ENCODE measurements at regions not wholly inside any gene's neighbourhood (a gene's known extent, or its start where the extent isn't known, plus 50 kb on each side); places are given as distances from the start of the nearest gene placed in this dataset.
"Not testable (repeated sequence)": the region's sequence is repeated elsewhere in the genome, so short reads cannot be mapped to it uniquely, and the experiment has no call there.

- H3K9me3 ChIP-seq = no peaks in the 10 kb centered on the region
- FAIRE-seq (no peak), DNase-seq (ENCODE audit: low read depth in 1 of 2, low spot score in 1 of 2) (no peak), ATAC-seq (no peak)
- CTCF ChIA-PET = interaction anchor here (0.8 to 4.4 kb wide), 6 partner anchors 10 to 289 kb away, joined by 3 to 15 read pairs (median 3); no protein-coding TSS in a partner anchor
- TF ChIP-seq KDM5A (IDR thresholded peaks at IDR 0.05) (no peak), RFX5 (IDR thresholded peaks at IDR 0.05) (no peak), NPAS2 (CRISPR knock-in tag; IDR thresholded peaks at IDR 0.05; ENCODE audit: borderline replicate concordance) (no peak), HOXA7 (CRISPR knock-in tag; IDR thresholded peaks at IDR 0.05) (no peak), PHF8 (IDR thresholded peaks at IDR 0.05; ENCODE audit: borderline replicate concordance, low read depth) (no peak), HOXB13 (CRISPR knock-in tag; IDR thresholded peaks at IDR 0.05; ENCODE audit: low read depth) (no peak), E2F6 (IDR thresholded peaks at IDR 0.05; ENCODE audit: borderline replicate concordance, low read depth) (no peak), PBX3 (IDR thresholded peaks at IDR 0.05) (no peak), BHLHE40 (IDR thresholded peaks at IDR 0.05; ENCODE audit: low read depth, low read length) (no peak)
- TF ChIP-seq, protein P1, sequence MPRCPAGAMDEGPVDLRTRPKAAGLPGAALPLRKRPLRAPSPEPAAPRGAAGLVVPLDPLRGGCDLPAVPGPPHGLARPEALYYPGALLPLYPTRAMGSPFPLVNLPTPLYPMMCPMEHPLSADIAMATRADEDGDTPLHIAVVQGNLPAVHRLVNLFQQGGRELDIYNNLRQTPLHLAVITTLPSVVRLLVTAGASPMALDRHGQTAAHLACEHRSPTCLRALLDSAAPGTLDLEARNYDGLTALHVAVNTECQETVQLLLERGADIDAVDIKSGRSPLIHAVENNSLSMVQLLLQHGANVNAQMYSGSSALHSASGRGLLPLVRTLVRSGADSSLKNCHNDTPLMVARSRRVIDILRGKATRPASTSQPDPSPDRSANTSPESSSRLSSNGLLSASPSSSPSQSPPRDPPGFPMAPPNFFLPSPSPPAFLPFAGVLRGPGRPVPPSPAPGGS (IDR thresholded peaks at IDR 0.05) = no peak
- H3K4me1 ChIP-seq = no peaks in the 10 kb centered on the region
- POLR2A ChIA-PET = no interaction called here
- H3K27ac ChIP-seq = no peak overlapping the region
- no peak overlapping the region for H3K4me3 ChIP-seq
- 16% methylated on average over 12 of the region's 12 CpGs for WGBS (ENCODE audit: missing lambda C conversion rate)
- no peak overlapping the region for H3K4me2 ChIP-seq
These were observed 393.8 kb downstream of the TSHZ3 start for GRCh38 chr19:30955112-30956104.

GRCh38 chr19:30944276-30944932, 404.8 kb downstream of the TSHZ3 start:
- WGBS (ENCODE audit: missing lambda C conversion rate) = 30% methylated on average over 6 of the region's 6 CpGs
- CTCF ChIA-PET = interaction anchor here (1.0 to 1.6 kb wide), 3 partner anchors 11 to 275 kb away, joined by 3 to 4 read pairs (median 4); no protein-coding TSS in a partner anchor
- FAIRE-seq; H3K27ac ChIP-seq; ATAC-seq; H3K9me3 ChIP-seq; DNase-seq (ENCODE audit: low read depth in 1 of 2, low spot score in 1 of 2); H3K4me1 ChIP-seq; H3K4me2 ChIP-seq; POLR2A ChIA-PET; H3K4me3 ChIP-seq: not testable (repeated sequence)
- TF ChIP-seq NFE2L2 (conservative IDR thresholded peaks at IDR 0.05; ENCODE audit: low read length) (peak; percentile 31; the same call in 1 of the 2 replicates), ZC3H11A (IDR thresholded peaks at IDR 0.05) (peak; percentile 91)

DNA sequence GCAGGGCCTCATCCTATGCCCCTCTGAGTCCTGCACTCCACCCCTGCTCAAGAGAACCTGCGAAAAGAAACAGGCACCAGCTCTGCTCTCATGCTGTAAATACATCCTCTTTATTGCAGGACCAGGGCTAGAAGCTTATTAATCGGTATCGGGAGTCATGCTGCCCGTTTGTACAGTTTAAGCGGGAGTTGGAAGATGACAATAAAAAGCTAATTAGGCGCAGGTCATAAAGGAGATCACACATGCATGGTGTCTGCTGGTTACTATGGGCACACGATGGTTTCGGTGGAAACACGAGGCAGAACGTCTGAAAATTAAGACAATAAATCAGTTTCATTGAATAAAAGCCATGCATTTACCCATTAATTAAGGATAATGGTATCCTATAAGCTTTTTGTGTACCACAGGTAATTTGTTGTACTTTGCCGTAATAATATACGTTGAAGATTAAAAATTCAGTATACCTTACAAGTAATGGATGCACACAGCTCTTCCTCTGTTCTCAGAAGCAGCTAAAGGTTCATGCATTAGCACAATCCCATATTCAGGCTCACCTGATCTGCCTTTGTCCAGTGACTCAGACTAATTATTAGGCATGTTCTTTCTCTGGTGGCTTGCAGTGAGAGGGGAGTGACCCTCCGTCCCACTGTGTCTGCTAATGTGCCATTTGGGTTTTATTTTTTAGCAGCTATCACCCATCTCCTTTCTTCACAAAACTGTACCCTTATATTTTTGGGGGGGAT, 406.0 kb downstream of the TSHZ3 start:
- no peak overlapping the region for H3K27ac ChIP-seq
- CTCF ChIA-PET = interaction anchor here (0.9 to 1.6 kb wide), 7 partner anchors 10 to 274 kb away, joined by 3 to 4 read pairs (median 3); no protein-coding TSS in a partner anchor
- peak; percentile 65 for FAIRE-seq

More for the DNA sequence above, 406.0 kb downstream of the TSHZ3 start:
- WGBS (ENCODE audit: missing lambda C conversion rate) = 28% methylated on average over 13 of the region's 13 CpGs
- POLR2A ChIA-PET = no interaction called here
- Histone ChIP-seq H3K4me2 (no peak overlapping the region), H3K9me3 (peaks cover 10% of the 10 kb centered on the region; the same call in 1 of the 3 replicates), H3K4me3 (no peak overlapping the region), H3K4me1 (no peaks in the 10 kb centered on the region)
- ATAC-seq (no peak; a peak in 1 of 6 replicates), DNase-seq (ENCODE audit: low read depth in 1 of 2, low spot score in 1 of 2) (no peak)
- TF ChIP-seq MAZ (IDR thresholded peaks at IDR 0.05; ENCODE audit: borderline replicate concordance, low read depth, low read length) = no peak
- no peak for TF ChIP-seq TFCP2L1 (CRISPR knock-in tag; IDR thresholded peaks at IDR 0.05)
- TF ChIP-seq RCOR1 (IDR thresholded peaks at IDR 0.05; ENCODE audit: low read depth, low read length) = no peak
- TF ChIP-seq MAFK (IDR thresholded peaks at IDR 0.05; ENCODE audit: partially characterized antibody) = no peak
- TF ChIP-seq CBX8 (IDR thresholded peaks at IDR 0.05) = no peak
- TF ChIP-seq ZC3H11A (IDR thresholded peaks at IDR 0.05) = no peak
- TF ChIP-seq CHD2 (IDR thresholded peaks at IDR 0.05; ENCODE audit: low read length, partially characterized antibody) = no peak
- no peak for TF ChIP-seq KDM1A (IDR thresholded peaks at IDR 0.05; ENCODE audit: low read depth)
- TF ChIP-seq, protein P2, sequence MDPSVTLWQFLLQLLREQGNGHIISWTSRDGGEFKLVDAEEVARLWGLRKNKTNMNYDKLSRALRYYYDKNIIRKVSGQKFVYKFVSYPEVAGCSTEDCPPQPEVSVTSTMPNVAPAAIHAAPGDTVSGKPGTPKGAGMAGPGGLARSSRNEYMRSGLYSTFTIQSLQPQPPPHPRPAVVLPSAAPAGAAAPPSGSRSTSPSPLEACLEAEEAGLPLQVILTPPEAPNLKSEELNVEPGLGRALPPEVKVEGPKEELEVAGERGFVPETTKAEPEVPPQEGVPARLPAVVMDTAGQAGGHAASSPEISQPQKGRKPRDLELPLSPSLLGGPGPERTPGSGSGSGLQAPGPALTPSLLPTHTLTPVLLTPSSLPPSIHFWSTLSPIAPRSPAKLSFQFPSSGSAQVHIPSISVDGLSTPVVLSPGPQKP (IDR thresholded peaks at IDR 0.05; ENCODE audit: low read depth, low read length) = no peak
- no peak for TF ChIP-seq PHF8 (IDR thresholded peaks at IDR 0.05; ENCODE audit: borderline replicate concordance, low read depth)
